SK-N-MC (cell line): ENCODE measurements at regions not wholly inside any gene's neighbourhood (a gene's known extent, or its start where the extent isn't known, plus 50 kb on each side); places are given as distances from the start of the nearest gene placed in this dataset.

ENCODE experiments used
- EZH2 ChIP-seq: fragments of 200-600 bp; sonication (generic); IDR thresholded peaks from one replicate; pipeline ENCODE4 v1.6.1; 2017; ENCODE audit warnings: antibody characterized with exemption
- POLR2AphosphoS5 ChIP-seq: IDR thresholded peaks from 2 replicates; pipeline ENCODE4 v1.6.1; 2012; ENCODE audit warnings: mild to moderate bottlenecking, low read depth, low read length, borderline replicate concordance

DNA sequence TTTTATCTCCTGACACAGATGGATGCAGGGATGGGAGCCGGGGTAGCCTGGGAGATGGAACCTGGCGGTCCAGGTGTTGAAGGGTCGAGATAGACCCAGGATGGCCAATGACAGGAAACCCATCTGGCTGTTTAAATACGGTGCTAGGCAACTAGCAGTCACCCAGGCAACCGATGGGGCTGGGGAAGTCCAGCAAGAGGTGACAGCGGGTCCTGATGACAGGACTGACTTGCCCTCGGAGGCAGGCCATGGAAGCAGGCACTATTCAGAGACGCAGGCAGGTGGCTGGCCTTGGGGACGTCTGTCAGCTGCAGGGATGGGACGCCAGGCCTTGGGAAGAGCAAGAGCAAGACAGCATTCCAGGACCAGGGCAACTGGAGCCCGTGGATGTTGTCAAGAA lies 135.4 kb upstream of the RALGAPA2 start:
- TF ChIP-seq EZH2: no peak
- no peak for TF ChIP-seq POLR2AphosphoS5
